ENCODE measurements at regions not wholly inside any gene's neighbourhood (a gene's known extent, or its start where the extent isn't known, plus 50 kb on each side); places are given as distances from the start of the nearest gene placed in this dataset.
"Not testable (repeated sequence)": the region's sequence is repeated elsewhere in the genome, so short reads cannot be mapped to it uniquely, and the experiment has no call there.

DNA sequence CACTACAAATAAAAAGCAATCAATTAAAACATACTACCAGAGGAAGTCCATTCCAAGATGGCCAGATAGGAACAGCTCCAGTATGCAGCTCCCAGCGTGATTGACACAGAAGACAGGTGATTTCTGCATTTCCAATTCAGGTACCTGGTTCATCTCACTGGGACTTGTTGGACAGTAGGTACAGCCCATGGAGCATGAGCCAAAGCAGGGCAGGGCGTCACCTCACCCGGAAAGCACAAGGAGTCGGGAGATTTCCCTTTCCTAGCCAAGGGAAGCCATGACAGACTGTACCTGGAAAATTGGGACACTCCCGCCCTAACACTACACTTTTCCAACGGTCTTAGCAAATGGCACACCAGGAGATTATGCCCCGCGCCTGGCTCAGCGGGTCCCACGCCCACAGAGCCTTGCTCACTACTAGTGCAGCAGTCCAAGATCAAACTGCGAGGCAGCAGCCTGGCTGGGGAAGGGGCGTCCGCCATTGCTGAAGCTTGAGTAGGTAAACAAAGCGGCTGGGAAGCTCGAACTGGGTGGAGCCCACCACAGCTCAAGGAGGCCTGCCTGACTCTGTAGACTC, 106.0 kb downstream of the BUD13 start:
- not testable (repeated sequence) for DNase-seq (ENCODE audit: low read depth)

DNA sequence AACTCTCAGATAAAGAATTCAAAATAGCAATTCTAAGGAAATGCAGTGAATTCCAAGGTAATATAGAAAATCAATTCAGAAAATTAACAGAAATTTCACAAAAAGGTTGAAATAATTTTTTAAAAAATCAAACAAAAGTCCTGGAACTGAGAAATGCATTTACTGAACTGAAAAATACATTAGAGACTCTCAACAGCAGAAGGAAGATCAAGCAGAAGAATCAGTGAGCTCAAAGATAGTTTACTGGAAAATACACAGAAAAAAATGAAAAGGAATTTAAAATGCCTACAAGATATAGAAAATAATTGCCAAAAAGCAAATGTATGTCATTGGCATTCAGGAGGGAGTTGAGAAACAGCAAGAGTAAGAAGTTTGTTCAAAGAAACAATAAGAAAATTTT, 107.3 kb downstream of the BUD13 start:
- DNase-seq (ENCODE audit: low read depth) = no peak

DNA sequence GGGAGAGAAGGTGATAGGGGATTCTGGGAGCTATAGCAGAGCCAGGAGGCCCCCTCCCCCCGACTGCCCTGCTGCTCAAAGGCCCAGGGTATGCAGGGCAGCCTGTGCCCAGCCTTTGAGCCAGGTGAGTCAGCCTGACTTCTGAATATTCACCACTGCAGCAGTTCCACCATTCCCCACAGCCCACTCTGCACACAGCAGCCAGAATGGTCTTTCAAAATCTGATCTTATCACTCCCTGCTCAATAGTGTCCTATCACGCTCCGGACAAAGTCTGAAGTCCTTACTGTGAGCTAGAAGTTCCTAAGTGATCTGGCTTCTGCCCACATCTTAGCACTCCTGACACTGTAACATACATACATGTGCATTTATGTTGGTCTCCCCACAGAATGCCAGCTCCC, 111.7 kb downstream of the BUD13 start:
- no peak for DNase-seq (ENCODE audit: low read depth)

- no peak for DNase-seq (ENCODE audit: low read depth)
These were observed 112.8 kb downstream of the BUD13 start for GRCh38 chr11:116660011-116660410.

DNA sequence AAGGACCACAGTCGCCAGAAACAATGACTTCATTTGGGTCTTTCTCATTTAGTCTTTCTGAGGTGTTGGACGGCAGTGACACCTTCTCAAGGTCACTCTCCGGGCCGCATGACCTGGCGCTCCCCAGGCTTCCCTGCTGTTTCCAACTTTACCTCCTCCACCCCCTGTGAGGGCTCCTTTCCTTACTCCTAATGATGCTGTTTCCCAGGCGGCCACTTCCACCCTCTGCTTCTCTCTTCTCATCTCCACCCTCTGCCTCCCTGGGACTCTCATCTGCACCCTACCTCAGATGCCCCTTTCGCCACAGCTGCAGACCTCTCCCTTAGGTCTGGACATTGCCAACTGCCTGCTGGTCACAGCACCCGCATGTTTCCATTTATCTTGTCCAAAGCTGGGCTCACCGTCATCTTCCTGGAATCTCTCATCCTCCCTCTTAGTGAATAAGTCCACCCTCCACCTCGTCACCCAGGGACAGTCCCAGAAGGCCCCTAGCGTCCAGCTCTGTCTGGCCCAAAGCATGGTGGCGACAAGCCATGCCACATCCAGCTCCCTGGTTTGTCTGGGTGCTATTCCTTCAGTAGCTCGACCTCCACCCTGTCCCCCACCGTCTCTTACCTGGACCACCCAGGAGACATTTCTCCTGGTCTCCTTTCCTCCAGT, 113.8 kb downstream of the BUD13 start:
- DNase-seq (ENCODE audit: low read depth) = no peak

DNA sequence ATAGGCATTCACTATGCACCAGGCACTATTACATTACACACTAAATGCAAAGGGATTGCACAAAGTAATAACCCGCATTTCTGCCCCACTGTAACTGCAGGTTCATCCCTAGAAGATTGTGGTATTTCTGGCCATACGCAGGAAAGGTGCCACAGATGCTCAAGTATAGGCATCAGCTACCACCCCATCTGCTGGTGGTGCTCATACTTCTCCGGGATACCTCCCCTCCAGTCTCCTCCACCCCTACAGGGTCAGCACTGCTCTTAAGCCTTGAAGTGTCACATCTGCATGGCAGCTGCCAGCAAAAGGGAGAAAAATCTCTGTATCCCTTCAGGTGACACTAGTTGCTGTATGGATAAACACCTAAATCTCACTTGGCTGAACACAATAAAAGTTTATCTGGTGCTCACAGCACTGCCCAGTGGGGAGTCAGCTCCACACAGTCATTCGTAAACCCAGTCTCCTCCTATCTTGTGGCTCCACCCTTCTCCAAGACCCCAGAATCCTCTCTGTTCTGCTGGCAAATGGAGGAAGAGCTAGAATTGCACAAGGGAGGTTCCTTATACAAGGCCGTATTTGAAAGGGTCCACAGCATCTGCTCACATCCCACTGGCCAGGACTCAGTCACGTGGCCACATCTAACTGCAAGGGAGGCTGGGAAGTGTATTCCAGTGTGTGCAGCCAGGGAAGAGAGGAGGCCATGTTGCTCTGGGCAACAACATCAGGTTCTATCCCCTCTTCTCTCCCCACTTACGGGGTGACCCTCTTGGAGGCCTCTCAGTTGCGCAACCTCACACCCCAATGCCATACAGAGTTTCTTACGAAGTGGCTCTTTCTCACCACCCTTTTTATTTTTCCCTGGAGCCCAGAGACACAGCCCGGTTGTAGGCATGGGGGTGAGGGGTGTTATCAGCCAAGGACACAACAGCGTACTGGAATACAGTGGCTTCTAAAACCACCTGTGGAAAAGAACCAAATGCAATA, 114.7 kb downstream of the BUD13 start:
- DNase-seq (ENCODE audit: low read depth) = no peak

GRCh38 chr11:116656011-116656410, 116.8 kb downstream of the BUD13 start:
- no peak for DNase-seq (ENCODE audit: low read depth)

DNA sequence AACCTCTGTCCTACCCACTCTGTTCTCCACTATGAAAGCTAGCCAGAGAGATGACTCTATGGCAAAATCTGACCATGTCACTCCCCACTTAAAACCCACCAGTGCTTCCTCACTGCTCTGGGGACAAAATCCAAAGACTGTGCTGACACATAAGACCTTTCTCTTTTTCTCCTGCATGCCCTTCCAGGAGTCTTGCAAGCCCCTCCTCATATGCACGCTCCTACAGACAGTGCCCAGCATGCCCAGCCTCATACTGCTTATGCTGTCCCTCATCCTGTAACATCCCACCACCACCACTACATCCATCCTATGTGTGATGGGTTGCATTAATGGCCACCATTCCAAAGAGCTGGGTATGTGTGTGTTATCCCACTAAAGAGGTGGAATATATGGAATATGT, 118.3 kb downstream of the BUD13 start:
- DNase-seq (ENCODE audit: low read depth) = no peak

GRCh38 chr11:116653206-116653605, 119.6 kb downstream of the BUD13 start:
- DNase-seq (ENCODE audit: low read depth) = no peak

DNA sequence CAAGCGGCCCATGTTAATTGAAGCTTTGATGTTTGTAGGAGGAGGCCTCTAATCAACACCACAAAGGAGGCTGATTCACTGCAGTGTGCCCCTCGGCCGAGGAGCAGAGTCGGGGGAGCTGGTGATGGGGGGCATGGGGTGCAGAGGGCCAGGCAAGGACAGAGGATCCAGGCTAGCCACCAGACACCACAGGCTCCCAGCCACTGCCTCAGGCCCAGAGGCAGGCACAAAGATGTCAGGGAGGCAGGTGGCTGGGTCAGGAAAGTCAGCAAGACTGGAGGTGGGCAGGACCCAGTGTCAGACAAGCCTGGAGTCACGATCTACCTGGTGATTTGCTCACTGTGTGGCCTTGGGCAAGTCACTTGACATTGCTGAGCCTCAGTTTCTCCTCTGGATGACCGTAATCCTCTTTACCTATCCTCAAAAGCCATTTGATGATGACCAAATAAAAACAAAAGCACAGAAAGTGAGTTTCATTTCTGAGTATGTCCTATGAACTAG, 121.0 kb downstream of the BUD13 start:
- DNase-seq (ENCODE audit: low read depth) = no peak

DNA sequence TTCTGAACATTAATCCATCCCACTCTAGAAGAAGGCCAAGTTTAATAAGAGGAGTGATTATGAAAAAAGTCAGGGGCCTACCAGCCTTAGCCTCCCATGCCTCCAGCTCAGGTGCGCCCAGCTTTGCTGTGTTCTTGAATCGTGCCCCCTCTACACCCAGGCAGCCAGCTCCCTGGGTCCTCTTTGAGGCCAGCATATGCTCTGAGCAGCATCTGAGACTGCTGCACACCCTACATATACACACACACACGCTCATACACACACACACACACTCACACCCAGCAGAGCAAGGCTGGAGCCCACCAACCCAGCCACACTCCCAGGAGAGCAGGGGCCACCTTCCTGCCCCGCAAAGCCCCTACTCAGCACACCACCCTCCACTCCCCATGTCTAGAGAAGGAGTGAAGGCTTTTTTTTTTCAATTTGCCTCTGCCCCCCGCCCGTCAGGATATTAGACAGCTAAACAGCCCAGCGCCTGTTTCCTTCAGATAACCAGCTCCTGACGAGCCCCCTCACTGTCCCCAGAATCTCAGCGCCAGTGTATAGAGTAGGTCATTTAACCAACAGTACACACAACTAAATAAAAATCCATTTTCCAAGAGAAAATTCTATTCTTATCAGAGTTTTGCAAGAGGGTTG, 121.6 kb downstream of the BUD13 start:
- DNase-seq (ENCODE audit: low read depth) = no peak

- DNase-seq (ENCODE audit: low read depth) = no peak
These were observed 122.7 kb downstream of the BUD13 start for GRCh38 chr11:116650052-116650451.

GRCh38 chr11:116649268-116649667, 123.5 kb downstream of the BUD13 start:
- DNase-seq (ENCODE audit: low read depth) = no peak

DNA sequence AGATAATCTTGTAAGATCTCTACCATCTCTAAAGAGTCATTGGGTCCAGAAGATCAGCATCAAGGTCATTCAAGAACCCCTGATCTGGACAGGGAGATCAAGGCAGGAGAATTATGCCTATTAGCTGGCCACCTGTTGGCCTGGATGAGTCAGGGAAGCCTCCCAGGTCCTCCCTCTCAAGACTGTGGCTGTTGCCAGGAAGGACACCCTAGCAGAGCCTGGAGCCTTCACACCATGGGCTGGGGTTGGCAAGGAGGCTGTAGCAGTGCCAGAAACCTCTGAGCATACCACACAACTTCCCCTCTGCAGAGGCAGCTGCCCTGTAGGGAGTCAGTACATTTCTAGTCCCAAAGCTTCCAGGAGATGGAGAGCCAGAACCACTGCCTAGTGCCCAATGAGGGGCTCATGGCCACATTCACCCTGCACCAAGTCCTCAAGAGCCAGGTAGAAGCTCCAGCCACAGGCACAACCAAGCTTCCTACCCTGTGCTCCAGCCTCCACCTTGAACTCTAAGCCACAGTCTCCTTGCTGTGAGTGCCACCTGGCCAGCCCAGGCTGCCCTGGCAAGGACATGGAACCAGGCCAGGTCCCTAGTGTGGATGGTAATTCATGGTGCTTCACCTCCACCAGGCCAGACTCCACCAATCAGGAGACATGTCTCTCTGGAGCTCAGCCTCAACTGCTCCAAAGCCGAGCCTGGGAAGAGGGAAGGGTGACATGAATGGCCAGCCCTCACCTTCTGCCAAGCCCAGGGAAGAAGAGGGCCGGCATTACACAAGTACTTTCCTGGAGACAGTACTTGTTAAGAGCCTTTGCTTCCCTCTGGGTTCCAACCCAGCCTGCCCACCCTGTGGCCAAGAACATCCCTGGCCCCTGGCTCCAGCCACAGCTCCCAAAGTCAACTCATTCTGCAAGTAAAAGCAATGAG, 124.3 kb downstream of the BUD13 start:
- no peak for DNase-seq (ENCODE audit: low read depth)

- DNase-seq (ENCODE audit: low read depth) = no peak
These were observed 125.3 kb downstream of the BUD13 start for GRCh38 chr11:116647305-116648080.

DNA sequence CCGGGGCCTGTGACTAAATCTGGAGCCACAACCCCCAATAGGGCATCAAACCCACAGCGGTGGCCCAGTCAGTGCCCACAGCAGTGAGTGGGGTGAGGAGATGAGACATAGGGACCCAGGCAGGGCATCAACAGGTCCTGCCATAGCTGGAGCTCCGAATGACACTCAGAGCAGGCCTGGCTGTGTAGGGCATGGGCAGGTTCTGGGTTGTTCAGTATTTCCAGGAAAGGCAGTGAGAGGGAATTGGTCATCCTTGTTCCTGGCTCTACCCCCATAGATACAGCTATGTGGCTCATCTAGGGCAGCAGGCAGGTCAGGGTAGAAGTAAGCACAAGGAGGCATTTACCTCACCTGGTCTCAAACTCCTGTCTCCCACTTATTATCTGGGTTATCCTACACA, 126.6 kb downstream of the BUD13 start:
- no peak for DNase-seq (ENCODE audit: low read depth)

- no peak for DNase-seq (ENCODE audit: low read depth)
These were observed 127.9 kb downstream of the BUD13 start for GRCh38 chr11:116644941-116645305.

GRCh38 chr11:116644201-116644940, 128.4 kb downstream of the BUD13 start:
- no peak for DNase-seq (ENCODE audit: low read depth)

- DNase-seq (ENCODE audit: low read depth) = no peak
These were observed 129.3 kb downstream of the BUD13 start for GRCh38 chr11:116643521-116643920.

DNA sequence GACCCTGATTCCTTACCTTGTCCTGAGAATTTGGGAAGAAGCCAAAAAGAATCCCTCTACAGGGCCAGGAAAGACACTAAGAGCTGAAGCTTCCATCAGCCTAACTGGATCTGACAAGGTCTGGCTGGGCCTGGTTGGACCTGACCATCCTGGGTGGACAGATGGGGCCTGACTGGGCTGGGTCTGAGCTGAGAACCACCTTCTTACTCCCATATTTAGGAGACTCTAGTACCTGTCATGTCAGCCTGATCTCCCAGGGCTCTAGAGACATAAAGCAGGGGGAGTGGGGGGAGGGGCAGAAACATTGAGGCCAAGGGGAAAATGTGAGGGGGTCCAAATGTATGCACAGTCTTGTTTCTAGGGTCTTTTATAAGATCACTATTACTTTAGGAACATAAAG, 129.9 kb downstream of the BUD13 start:
- no peak for DNase-seq (ENCODE audit: low read depth)
